ENCODE measurements at regions not wholly inside any gene's neighbourhood (a gene's known extent, or its start where the extent isn't known, plus 50 kb on each side); places are given as distances from the start of the nearest gene placed in this dataset.

- TF ChIP-seq MEIS2 (IDR thresholded peaks at IDR 0.05; ENCODE audit: partially characterized antibody) = no peak
- no peak for TF ChIP-seq NUFIP1 (IDR thresholded peaks at IDR 0.05; ENCODE audit: partially characterized antibody)
- TF ChIP-seq NFATC3 (IDR thresholded peaks at IDR 0.05) = no peak
- TF ChIP-seq TBP (optimal IDR thresholded peaks at IDR 0.05; ENCODE audit: low read depth, low read length) = no peak
- TF ChIP-seq PTTG1 (tag; IDR thresholded peaks at IDR 0.05; ENCODE audit: low read depth) = no peak
Measured at GRCh38 chr16:47920709-47921108, 235.1 kb downstream of the ABCC12 start (continued).

- no peaks in the 10 kb centered on the region for H4K20me1 ChIP-seq (replicated peaks; ENCODE audit: control insufficient read depth, insufficient read depth, low read length)
- H3K9me1 ChIP-seq (ENCODE audit: control insufficient read depth, insufficient read depth, low read length) = no peaks in the 10 kb centered on the region
- no peaks in the 10 kb centered on the region for H3K9me3 ChIP-seq (replicated peaks; ENCODE audit: control insufficient read depth, insufficient read depth, low read depth, low read length)
- no peak overlapping the region for H3K9ac ChIP-seq (ENCODE audit: insufficient read depth in 1 of 2, low read depth in 2 of 2, low read length in 2 of 2)
- intact Hi-C loops (cut with micrococcal nuclease) = no loop called here
- FAIRE-seq (no peak), ATAC-seq (no peak), DNase-seq (ENCODE audit: extremely low read depth in 1 of 4, low spot score in 3 of 4) (no peak)
- no peaks in the 10 kb centered on the region for H3K4me1 ChIP-seq (replicated peaks in 1 of 2; ENCODE audit: control insufficient read depth in 2 of 2, insufficient read depth in 2 of 2, low read length in 2 of 2)
- no peak overlapping the region for H3K27ac ChIP-seq (ENCODE audit: extremely low read depth, low read depth, low read length)
- no peak overlapping the region for H3K4me2 ChIP-seq (ENCODE audit: insufficient read depth, low read length)
- BruUV-seq (replicated peaks) = no TSS peak
- H2AFZ ChIP-seq (ENCODE audit: low read depth, low read length) = no peak overlapping the region
- CTCF ChIA-PET (ENCODE audit: low intra/inter-chr PET ratio) = no interaction called here
- H3K79me2 ChIP-seq (ENCODE audit: control insufficient read depth, insufficient read depth, low read length) = no peaks in the 10 kb centered on the region
- in situ Hi-C loops (cut with MboI) = no loop called here
- H3K36me3 ChIP-seq (ENCODE audit: control insufficient read depth, insufficient read depth, low read length) = no peaks in the 10 kb centered on the region
- POLR2A ChIA-PET = no interaction called here
- H3K4me3 ChIP-seq = no peak overlapping the region
- H3K27me3 ChIP-seq (ENCODE audit: control insufficient read depth in 2 of 2, insufficient read depth in 2 of 2, low read length in 2 of 2) = no peaks in the 10 kb centered on the region; a peak in 1 of 5 replicates
- TF ChIP-seq ZFP36 (IDR thresholded peaks at IDR 0.05; ENCODE audit: low read depth, low read length, partially characterized antibody) (no peak), MYC (IDR thresholded peaks at IDR 0.05; ENCODE audit: low read depth, low read length) (no peak), MYC (CRISPR knock-in tag; IDR thresholded peaks at IDR 0.05; ENCODE audit: borderline replicate concordance, low read depth) (no peak), RBM17 (IDR thresholded peaks at IDR 0.05; ENCODE audit: borderline replicate concordance, low read depth, low read length) (no peak), ZFP91 (CRISPR knock-in tag; IDR thresholded peaks at IDR 0.05) (no peak), ARID3A (IDR thresholded peaks at IDR 0.05; ENCODE audit: borderline replicate concordance, low read depth, low read length) (no peak), TRIM25 (IDR thresholded peaks at IDR 0.05; ENCODE audit: borderline replicate concordance) (no peak), STAT5B (CRISPR knock-in tag; IDR thresholded peaks at IDR 0.05) (no peak), ATF7 (IDR thresholded peaks at IDR 0.05) (no peak), MEIS2 (IDR thresholded peaks at IDR 0.05; ENCODE audit: partially characterized antibody) (no peak), BMI1 (IDR thresholded peaks at IDR 0.05; ENCODE audit: low read length) (no peak), ZNF3 (CRISPR knock-in tag; IDR thresholded peaks at IDR 0.05) (no peak), HOMEZ (CRISPR knock-in tag; IDR thresholded peaks at IDR 0.05) (no peak)
Measured at GRCh38 chr16:47917118-47917517, 238.7 kb downstream of the ABCC12 start.
